Dermis blood vessel endothelial cell (primary cell): ENCODE measurements at regions not wholly inside any gene's neighbourhood (a gene's known extent, or its start where the extent isn't known, plus 50 kb on each side); places are given as distances from the start of the nearest gene placed in this dataset.
"Not testable (repeated sequence)": the region's sequence is repeated elsewhere in the genome, so short reads cannot be mapped to it uniquely, and the experiment has no call there.

Experiments
- DNase-seq: peaks from one replicate; pipeline ENCODE4 v3.0.0; 2010

DNA sequence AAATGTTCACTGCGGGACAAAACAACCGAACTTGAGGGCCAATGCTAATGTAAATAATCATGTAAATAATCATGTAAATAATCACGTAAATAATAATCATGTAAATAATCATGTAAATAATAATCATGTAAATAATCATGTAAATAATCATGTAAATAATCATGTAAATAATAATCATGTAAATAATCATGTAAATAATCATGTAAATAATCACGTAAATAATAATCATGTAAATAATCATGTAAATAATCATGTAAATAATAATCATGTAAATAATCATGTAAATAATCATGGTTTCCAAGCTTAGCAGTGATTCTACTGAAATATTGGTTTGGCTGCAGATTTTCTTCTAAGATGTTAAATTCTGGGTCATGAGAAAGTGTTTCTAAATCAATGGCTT is 507.1 kb downstream of the ZNF516 start:
- DNase-seq = not testable (repeated sequence)

- no peak for DNase-seq
Measured at GRCh38 chr18:75984853-75985252, 510.2 kb downstream of the ZNF516 start.

DNA sequence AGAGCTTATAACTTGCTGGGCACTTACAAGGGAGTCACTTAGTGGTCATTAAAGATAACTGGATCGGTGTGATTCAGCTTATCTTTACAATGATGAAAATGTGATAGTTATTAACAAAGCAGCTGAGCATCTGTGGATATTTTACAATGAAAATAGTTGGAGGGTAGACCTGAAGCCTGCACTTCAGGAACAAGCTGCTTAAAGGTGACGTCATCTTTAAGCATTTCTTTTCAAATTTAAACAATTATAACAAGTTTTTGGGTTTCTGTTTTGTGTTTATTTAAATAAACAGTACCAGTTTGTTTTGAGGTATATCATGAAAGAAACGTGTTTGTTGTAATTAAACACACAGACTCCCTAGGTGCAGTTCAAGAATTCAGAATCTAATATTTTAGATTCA is 513.9 kb downstream of the ZNF516 start:
- no peak for DNase-seq

DNA sequence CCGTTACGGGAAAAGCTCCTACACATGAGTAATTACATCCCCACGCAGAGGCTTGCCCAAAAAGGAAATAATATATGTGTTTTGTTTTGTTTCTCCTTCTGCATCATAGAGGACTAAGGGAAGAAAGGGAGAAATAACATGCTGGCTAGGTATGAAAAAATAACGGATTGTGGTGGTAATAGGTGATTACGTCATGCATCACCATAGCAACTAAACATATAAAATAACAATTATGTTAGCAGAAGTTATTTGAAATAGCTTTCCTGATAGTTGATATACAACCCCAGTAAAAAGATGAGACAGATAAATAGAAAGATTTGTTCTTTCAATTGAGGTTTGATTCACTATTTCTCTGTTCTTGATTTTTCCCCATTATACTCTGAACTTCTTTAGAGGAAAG is 518.0 kb downstream of the ZNF516 start:
- no peak for DNase-seq

DNA sequence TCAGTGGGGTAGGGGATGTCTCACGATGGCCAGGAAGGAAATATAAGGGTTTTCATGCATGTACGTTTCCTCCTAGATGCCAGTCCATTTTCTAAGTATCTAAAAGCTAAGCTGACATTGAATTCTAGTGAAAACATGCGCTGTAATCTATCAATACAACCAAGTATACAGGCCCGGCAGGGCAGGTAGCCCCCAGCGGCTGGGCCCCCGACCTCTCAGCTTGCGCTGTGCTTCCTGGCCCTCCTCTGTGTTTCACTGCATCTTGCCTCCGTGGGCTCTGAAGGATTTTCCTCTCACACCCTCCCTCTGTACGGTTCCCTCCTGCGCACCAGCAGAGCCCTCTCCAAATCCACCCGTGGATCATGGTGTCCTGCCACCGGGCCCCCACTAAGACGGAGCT is 524.8 kb downstream of the ZNF516 start:
- no peak for DNase-seq

DNA sequence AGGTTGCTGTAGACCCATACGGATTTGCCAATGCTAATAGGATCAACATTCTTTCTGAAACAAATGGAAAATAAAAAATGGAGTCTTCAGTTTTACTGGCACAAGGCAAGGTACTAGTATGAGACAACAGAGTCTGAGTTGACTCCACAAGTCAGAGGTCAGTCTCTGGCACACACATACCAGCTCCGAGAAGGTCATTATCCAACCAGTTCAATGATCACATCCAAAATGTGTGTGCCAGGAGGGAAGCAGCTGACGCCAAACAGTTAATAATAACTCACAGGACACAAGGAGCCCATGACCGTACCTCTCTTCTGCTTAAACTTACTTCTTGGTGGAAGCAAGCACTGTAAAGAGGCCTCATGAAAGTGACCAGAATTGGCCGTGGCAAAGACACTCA is 528.6 kb downstream of the ZNF516 start:
- no peak for DNase-seq

DNA sequence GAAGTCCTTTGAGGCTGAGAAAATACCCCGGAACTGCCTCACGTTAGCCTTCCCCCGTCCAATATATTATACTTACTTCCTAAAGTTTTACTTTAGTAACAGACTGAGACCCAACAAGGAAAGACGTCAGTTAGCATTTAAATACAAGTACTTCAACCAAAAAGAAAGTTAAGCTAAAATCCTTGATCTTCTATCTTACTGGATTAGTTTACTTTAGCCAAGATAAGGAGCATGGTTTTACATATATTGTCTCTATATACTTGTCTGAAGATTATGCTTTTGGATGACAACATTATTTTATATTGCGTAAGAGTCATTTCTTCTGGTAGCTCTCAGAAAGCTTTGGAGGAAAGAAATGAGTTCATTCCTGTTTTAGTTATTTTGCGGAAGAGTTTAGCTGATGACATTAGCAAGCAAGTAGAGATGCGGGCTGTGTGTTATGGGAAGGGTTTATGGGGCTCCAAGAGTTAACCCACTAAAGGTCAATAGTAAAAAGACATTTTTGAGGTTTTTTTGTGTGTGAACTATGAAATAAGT is 532.9 kb downstream of the ZNF516 start:
- DNase-seq = no peak

- not testable (repeated sequence) for DNase-seq
Measured at GRCh38 chr18:75960356-75960755, 532.9 kb upstream of the SMIM21 start.

- no peak for DNase-seq
Measured at GRCh38 chr18:75959150-75959549, 531.6 kb upstream of the SMIM21 start.

DNA sequence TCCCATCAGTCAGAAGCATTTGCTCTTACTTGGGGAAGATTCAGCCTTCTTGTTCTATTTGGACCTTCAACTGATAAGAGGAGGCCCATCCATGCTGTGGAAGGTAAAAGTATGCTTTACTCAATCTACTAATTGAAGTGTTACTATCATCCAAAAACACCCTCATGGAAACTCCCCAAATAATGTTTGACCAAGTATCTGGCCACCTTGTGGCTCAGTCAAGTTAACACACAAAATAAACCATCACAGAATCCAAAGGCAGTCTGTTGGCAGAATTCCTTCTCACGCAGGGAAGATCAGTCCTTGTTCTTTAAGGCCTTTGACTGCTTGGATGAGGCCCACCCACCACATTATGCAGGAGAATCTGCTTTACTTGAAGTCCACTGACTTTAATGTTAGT is 531.2 kb upstream of the SMIM21 start:
- no peak for DNase-seq

DNA sequence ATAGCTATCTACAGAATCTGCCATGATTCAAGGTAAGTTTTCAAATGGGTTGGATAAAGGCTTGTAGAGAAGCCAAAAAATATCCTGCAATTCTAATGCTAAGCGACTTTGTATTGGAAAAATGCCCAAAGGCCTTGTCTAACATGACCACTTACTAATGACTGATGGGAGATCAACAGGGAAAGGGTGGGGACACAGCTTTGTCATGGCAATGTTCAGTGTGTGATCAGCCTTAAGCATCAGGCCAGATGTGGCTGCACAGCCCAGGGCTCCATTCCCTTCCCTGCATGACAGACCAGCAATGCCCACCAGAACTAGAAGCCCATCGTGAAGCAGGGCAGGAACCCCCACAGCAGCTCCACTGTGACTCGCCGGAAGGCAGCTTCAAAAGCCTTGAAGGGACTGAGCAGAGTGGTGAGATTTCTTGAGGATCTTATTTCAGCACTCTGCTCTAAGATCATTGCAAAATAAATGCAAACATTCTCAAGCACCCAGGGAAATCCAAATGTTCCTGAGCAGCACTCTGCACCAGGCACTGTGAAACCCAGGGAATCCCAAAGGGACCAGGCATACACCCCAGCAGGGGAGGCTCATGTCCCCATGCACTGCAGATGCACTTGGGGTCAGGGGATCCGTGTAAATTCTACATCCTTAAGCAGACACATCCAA is 517.9 kb upstream of the SMIM21 start:
- no peak for DNase-seq

DNA sequence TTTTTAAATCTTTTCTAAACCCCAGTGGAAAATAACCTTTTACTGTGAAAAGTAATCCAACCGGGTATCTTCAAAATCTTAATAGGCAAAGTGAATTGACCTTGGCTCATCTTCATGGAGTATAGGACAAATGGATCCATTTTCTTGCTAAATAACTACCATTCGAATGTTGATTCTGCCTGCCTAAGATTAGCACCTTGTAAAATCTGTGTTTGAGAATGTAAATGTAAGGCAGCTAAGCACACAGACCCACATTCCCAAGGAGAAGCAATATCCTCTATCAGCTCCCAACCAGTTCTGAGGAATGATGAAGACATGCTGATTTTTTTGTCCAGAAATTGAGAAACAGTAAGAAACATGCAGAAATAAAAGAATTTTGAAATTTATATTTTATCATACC is 509.8 kb upstream of the SMIM21 start:
- no peak for DNase-seq

DNA sequence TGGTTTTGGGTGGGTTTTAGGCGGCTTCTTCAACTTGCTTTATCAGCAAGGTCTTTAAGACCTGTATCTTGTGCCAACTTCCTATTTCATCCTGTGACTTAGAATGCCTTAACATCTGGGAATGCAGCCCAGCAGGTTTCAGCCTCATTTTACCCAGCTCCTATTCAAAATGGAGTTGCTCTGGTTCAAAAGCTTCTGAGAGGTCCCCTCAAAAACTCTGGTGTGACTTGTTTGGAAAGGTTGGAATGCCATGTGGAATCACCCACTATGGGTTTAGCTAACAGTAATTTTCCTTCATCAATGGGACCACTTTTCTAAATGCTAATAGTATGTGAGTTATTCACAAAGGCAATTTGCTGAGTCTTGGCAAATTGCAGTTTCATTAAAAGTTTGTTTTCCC is 509.4 kb upstream of the SMIM21 start:
- DNase-seq = no peak

DNA sequence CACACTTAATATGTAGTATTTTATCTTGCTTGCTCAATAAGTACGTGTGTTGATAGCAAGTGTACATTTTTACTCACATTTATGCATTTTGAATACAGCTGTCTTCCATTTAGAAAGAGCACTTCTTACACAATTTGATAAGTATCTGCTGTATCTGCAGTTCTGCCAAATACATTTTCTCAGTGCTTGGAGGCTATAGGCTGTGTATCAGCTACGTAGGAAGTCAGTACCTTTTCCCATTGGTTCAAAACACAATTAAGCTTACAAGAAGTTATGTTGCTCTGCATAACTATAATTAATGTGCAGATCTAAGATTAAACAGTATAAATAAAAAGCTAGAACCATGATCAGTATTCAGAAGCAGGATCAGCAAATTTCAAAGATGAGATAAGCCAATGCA is 503.6 kb upstream of the SMIM21 start:
- DNase-seq = no peak

DNA sequence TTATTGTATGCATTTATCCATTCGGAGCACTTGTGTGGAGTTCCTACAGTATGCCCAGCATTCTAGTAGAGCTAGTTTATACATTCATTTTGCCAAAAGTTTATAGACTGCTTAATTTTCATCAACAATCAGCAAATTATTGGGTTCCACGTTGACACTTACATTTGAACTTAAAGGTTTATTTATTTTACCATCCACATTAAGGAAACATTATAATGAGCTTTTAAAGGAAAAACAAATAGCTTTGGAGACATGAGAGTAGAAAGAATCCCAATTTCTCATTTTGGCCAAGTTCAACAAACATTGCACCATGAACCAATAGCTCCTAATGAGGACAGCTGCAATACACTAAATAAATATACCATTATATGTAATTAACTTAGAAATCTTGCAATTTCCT is 501.2 kb upstream of the SMIM21 start:
- no peak for DNase-seq

DNA sequence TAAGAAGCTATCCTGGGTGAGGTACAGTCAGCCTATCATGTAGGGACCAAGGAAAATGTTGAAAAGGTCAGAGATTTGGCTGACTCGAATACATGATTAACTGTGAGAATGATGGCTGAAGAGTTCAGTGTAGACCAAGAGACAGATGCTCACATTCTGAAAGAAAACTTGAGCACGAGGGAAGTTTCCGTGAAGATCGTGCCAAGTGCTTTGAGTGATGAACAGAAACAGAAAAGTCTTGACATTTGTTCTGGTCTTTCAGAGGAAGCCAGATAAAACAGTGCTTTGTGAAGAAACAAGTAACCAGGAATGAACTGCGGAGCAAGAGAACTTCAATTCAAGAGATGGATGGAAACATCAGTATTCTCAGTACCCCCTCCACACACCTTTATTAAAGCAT is 500.3 kb upstream of the SMIM21 start:
- DNase-seq = no peak

DNA sequence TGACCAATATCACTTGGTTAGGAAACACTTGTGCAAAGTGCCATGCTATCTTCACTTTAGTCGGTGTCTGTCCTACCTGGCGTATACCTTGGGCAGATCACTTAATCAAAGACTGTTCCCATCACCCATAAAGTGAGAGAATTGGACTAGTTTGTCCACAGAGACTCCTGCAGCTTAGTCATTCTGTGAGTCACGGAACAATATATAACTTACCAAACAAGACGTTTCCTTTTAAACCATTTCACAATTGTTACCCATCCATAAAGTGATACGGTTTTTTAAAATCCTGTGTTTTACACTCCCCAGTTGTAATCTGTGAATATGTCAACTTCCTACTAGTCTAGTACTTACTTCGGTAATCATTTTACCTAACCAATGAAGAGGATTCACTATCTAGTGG is 499.3 kb upstream of the SMIM21 start:
- DNase-seq = no peak

DNA sequence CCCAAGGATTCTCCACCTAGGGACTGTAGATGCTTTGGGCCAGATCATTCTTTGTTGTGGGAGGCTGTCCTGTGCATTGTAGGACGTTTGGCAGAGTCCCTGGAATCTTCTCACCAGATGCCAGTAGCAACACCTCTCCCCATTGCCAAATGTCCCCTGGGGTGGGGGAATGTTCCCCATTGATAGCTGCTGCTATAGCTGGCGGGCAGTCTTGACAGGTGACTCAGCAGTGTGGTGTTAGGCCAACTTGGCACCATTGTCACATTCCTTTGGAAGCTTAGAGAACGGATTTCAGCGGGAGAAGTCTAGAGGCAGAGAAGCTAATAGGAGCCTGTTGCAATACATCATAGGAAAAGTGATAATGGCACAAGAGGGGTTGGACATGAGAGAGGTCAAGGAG is 495.7 kb upstream of the SMIM21 start:
- DNase-seq = peak; percentile 1

DNA sequence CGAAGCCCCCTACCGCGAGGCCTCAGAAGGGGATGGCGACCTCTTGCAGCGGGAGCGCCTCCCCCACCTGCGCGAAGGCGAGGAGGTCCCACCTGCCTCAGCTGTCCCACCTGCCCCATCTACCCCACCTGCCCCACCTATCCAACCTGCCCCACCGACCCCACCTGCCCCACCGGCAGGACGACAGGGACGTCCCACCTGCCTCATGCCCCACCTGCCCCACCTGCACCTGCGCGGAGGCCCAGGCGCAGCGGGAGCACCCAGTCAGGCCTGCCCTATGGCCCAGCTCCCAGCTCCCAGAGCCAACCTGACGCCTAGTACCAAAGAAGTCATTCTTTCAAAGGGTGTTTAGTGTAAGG is 489.1 kb upstream of the SMIM21 start:
- no peak for DNase-seq

DNA sequence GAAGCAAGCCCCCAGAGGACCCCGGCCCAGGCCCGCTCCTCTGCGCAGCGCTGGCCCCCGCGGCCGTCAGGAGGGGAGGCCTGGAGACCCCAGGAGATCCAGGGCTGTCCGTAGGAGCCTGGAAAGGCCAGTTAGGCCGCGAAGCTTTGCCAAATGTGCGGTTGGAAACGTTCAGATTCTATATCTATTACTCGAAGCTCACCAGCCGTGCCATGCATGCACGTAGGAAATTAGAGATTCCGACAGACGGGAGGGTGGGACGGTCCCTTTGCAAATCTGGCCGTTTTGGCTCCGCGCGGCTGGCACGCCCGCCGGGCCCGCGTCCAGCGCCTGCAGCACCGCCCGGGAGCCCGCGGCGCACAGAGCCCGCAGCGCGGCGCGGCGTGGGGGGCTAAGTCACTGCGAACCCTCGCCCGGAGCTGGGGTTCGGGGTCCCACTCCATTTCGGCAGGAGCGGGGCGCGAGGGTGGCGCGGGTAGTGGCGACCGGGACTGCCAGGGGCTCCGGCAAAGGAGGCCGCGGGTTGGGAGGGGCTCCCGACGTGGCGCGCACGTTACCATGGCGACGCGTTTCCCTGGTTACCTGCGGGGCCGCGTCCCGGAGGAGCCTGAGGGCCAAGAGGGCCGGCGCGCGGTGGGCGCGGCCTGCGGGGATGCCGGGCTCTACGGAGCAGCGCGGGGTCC is 488.6 kb upstream of the SMIM21 start:
- DNase-seq = no peak

- no peak for DNase-seq
Measured at GRCh38 chr18:75912829-75913228, 485.3 kb upstream of the SMIM21 start.

DNA sequence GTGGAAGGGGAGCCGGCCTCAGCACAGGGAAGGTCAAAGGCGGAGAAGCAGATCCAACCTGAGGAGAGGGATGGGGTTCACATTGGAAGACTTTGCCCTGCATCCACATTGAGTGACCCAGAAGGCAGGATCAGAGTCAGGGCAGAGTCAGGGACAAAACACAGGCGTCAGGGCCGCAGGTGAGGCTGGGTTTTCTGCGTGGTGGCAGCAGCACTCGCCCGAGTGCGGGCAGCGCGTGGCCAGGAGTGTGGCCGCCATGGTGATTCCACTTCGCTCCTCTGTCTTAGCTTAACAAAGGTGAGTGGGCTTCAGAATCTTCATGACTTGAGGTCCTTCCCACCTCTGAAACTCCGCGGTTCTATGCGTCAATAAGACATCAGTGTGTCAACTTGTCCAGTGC is 476.9 kb upstream of the SMIM21 start:
- no peak for DNase-seq

DNA sequence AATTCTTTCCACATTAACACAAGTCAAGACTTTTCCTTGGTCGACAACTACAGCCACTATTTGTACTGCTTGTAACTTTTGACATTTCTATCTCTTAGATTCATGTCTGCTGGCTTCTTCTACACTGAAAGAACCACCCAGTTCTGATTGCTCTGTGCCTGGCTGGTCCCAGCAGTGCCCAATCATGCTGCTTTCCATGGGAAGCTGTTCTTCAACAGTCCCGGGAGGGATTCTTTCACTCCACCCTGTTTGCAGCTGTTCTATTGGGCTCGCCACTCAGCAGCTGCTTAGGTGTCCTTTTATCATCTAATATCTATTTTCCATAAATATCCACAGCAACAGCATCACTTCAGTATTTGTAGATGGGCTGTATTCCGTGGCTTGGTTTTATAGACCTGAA is 471.1 kb upstream of the SMIM21 start:
- no peak for DNase-seq

DNA sequence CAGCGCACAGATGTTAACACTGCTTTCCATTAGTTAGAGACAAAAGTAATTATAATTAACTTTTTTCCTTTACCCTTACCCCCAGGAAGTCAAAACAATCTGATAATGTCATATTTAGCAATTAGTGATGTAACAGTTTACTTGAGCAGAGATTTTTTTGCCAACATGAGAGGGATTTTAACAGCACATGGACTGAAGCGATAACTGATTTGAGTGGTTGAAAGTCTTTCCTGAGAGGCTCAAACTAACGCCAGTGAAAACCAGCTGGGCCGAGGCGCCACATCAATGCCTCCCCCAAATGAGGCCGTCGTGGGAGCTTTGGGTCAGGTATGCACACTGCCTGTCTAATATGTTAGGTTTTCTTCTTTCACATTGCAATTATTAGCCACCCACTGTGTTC is 469.9 kb upstream of the SMIM21 start:
- no peak for DNase-seq

GRCh38 chr18:75896865-75897264 is 469.4 kb upstream of the SMIM21 start:
- no peak for DNase-seq
